ENCODE measurements at regions not wholly inside any gene's neighbourhood (a gene's known extent, or its start where the extent isn't known, plus 50 kb on each side); places are given as distances from the start of the nearest gene placed in this dataset.

- TF ChIP-seq CTCF (IDR thresholded peaks at IDR 0.05; ENCODE audit: insufficient read depth, low read depth, low read length) (no peak), EZH2 (IDR thresholded peaks at IDR 0.05; ENCODE audit: insufficient read depth, low read length) (no peak)
- Histone ChIP-seq H3K4me1 (ENCODE audit: insufficient read depth, low read length) (peaks cover 4% of the 10 kb centered on the region), H3K9me3 (ENCODE audit: insufficient read depth, low read depth, low read length) (no peaks in the 10 kb centered on the region), H3K9ac (ENCODE audit: low read length) (no peak overlapping the region), H2AFZ (ENCODE audit: low read depth, low read length) (no peak overlapping the region), H3K27me3 (ENCODE audit: insufficient read depth, low read length) (no peaks in the 10 kb centered on the region), H3K27ac (ENCODE audit: low read depth, low read length) (no peak overlapping the region), H3K36me3 (ENCODE audit: insufficient read depth, low read length) (no peaks in the 10 kb centered on the region), H3K79me2 (ENCODE audit: insufficient read depth, low read length) (no peaks in the 10 kb centered on the region), H3K4me3 (ENCODE audit: insufficient read depth, low read depth, low read length) (no peak overlapping the region), H3K4me2 (ENCODE audit: low read length) (no peak overlapping the region), H4K20me1 (ENCODE audit: insufficient read depth, low read length) (no peaks in the 10 kb centered on the region)
- Mint-ChIP-seq H3K27me3 (ENCODE audit: low read depth, unreplicated experiment) (no peaks in the 10 kb centered on the region), H3K4me1 (ENCODE audit: low read depth, unreplicated experiment) (peaks cover 16% of the 10 kb centered on the region), H3K9me3 (ENCODE audit: unreplicated experiment) (peaks cover 6% of the 10 kb centered on the region), H3K36me3 (ENCODE audit: low read depth, unreplicated experiment) (peaks cover 2% of the 10 kb centered on the region), H3K27ac (ENCODE audit: unreplicated experiment) (no peak overlapping the region), H3K4me3 (ENCODE audit: unreplicated experiment) (no peak overlapping the region)
- no peak for FAIRE-seq
- no peak for DNase-seq (ENCODE audit: low read depth)
Observed at GRCh38 chr4:175427751-175428150, 384.3 kb downstream of the GPM6A start.

- H3K27me3 Mint-ChIP-seq (ENCODE audit: low read depth, unreplicated experiment) = no peaks in the 10 kb centered on the region
- H3K4me1 Mint-ChIP-seq (ENCODE audit: low read depth, unreplicated experiment) = no peaks in the 10 kb centered on the region
- H3K36me3 Mint-ChIP-seq (ENCODE audit: low read depth, unreplicated experiment) = peaks cover 2% of the 10 kb centered on the region
- H3K36me3 ChIP-seq (ENCODE audit: insufficient read depth, low read length) = no peaks in the 10 kb centered on the region
- H2AFZ ChIP-seq (ENCODE audit: low read depth, low read length) = no peak overlapping the region
- no peak overlapping the region for H3K27ac ChIP-seq (ENCODE audit: low read depth, low read length)
- TF ChIP-seq CTCF (IDR thresholded peaks at IDR 0.05; ENCODE audit: insufficient read depth, low read depth, low read length) = no peak
- TF ChIP-seq EZH2 (IDR thresholded peaks at IDR 0.05; ENCODE audit: insufficient read depth, low read length) = no peak
- DNase-seq (ENCODE audit: low read depth) = no peak
- H3K4me2 ChIP-seq (ENCODE audit: low read length) = no peak overlapping the region
- no peaks in the 10 kb centered on the region for H3K27me3 ChIP-seq (ENCODE audit: insufficient read depth, low read length)
- no peak overlapping the region for H3K4me3 Mint-ChIP-seq (ENCODE audit: unreplicated experiment)
- FAIRE-seq = no peak
- no peaks in the 10 kb centered on the region for H4K20me1 ChIP-seq (ENCODE audit: insufficient read depth, low read length)
- no peak overlapping the region for H3K9ac ChIP-seq (ENCODE audit: low read length)
- no peaks in the 10 kb centered on the region for H3K9me3 ChIP-seq (ENCODE audit: insufficient read depth, low read depth, low read length)
- no peak overlapping the region for H3K27ac Mint-ChIP-seq (ENCODE audit: unreplicated experiment)
- no peak overlapping the region for H3K4me3 ChIP-seq (ENCODE audit: insufficient read depth, low read depth, low read length)
- H3K4me1 ChIP-seq (ENCODE audit: insufficient read depth, low read length) = no peaks in the 10 kb centered on the region
- no peaks in the 10 kb centered on the region for H3K79me2 ChIP-seq (ENCODE audit: insufficient read depth, low read length)
- peaks cover 4% of the 10 kb centered on the region for H3K9me3 Mint-ChIP-seq (ENCODE audit: unreplicated experiment)
Observed at GRCh38 chr4:175431694-175432093, 380.4 kb downstream of the GPM6A start.

GRCh38 chr4:175435381-175435783, 376.7 kb downstream of the GPM6A start:
- no peak overlapping the region for H3K27ac Mint-ChIP-seq (ENCODE audit: unreplicated experiment)
- Histone ChIP-seq H3K4me2 (ENCODE audit: low read length) (no peak overlapping the region), H4K20me1 (ENCODE audit: insufficient read depth, low read length) (no peaks in the 10 kb centered on the region), H3K79me2 (ENCODE audit: insufficient read depth, low read length) (no peaks in the 10 kb centered on the region), H3K9ac (ENCODE audit: low read length) (no peak overlapping the region), H2AFZ (ENCODE audit: low read depth, low read length) (no peak overlapping the region), H3K4me1 (ENCODE audit: insufficient read depth, low read length) (no peaks in the 10 kb centered on the region), H3K4me3 (ENCODE audit: insufficient read depth, low read depth, low read length) (no peak overlapping the region), H3K9me3 (ENCODE audit: insufficient read depth, low read depth, low read length) (no peaks in the 10 kb centered on the region), H3K36me3 (ENCODE audit: insufficient read depth, low read length) (no peaks in the 10 kb centered on the region), H3K27me3 (ENCODE audit: insufficient read depth, low read length) (no peaks in the 10 kb centered on the region), H3K27ac (ENCODE audit: low read depth, low read length) (no peak overlapping the region)
- no peaks in the 10 kb centered on the region for H3K9me3 Mint-ChIP-seq (ENCODE audit: unreplicated experiment)
- DNase-seq (ENCODE audit: low read depth) = no peak
- H3K27me3 Mint-ChIP-seq (ENCODE audit: low read depth, unreplicated experiment) = no peaks in the 10 kb centered on the region
- H3K4me3 Mint-ChIP-seq (ENCODE audit: unreplicated experiment) = no peak overlapping the region
- H3K36me3 Mint-ChIP-seq (ENCODE audit: low read depth, unreplicated experiment) = no peaks in the 10 kb centered on the region
- no peak for TF ChIP-seq CTCF (IDR thresholded peaks at IDR 0.05; ENCODE audit: insufficient read depth, low read depth, low read length)
- no peak for TF ChIP-seq EZH2 (IDR thresholded peaks at IDR 0.05; ENCODE audit: insufficient read depth, low read length)
- no peaks in the 10 kb centered on the region for H3K4me1 Mint-ChIP-seq (ENCODE audit: low read depth, unreplicated experiment)
- no peak for FAIRE-seq
